NB4 (cell line): ENCODE measurements at regions not wholly inside any gene's neighbourhood (a gene's known extent, or its start where the extent isn't known, plus 50 kb on each side); places are given as distances from the start of the nearest gene placed in this dataset.

ENCODE experiments used
- DNase-seq: peaks from one replicate; pipeline ENCODE4 v3.0.0; 2010; ENCODE audit warnings: low read depth
- H3K4me3 ChIP-seq: one replicate; pipeline ENCODE4 v1.5.1; 2011; ENCODE audit warnings: mild to moderate bottlenecking, low read depth, low read length, moderate library complexity
- MAX ChIP-seq: IDR thresholded peaks from 2 replicates; pipeline ENCODE4 v1.6.1; 2011; ENCODE audit warnings: low read depth, low read length
- MYC ChIP-seq: IDR thresholded peaks from 2 replicates; pipeline ENCODE4 v1.6.1; 2011; ENCODE audit warnings: low read depth, low read length
- POLR2A ChIP-seq: IDR thresholded peaks from 2 replicates; pipeline ENCODE4 v1.6.1; 2011; ENCODE audit warnings: mild to moderate bottlenecking; ENCODE audit not compliant: insufficient read length; ENCODE audit errors: extremely low read depth
- TF ChIP-seq, protein P1 (sequence below): IDR thresholded peaks from one replicate; pipeline ENCODE4 v1.5.1; 2012; ENCODE audit warnings: low read depth, low read length

DNA sequence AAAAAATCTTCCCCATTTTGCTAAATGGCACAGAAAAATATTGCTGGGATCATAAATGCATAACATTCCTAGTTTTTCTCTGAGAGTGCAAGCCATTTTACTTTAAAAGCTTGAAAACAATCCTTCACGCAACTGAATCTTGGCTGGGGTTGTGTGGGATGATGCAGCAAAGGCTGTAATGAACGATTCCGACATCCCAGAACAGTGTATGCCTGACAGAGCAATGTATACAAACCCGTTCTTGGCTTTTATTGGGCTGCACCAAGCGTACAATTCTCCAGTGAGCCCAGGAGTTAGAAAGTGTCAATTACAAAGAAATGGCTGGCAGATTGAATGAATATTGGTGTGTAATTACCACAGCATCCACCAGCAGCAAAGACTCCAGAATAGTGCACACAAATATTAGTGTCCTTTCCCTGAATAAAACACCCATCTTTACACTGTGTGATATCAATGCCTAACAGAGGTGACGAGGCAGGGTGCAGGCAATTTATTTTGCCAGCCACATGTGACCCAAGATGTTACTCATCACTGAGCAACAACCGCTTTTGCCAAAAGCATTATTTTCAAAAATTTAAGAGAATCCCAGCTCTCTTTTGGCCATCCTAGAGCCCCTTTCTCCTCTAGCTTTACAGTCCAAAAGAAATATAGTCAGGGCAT, 578.6 kb upstream of the CHAC2 start:
- no peak overlapping the region for H3K4me3 ChIP-seq
- no peak for TF ChIP-seq POLR2A
- TF ChIP-seq, protein P1, sequence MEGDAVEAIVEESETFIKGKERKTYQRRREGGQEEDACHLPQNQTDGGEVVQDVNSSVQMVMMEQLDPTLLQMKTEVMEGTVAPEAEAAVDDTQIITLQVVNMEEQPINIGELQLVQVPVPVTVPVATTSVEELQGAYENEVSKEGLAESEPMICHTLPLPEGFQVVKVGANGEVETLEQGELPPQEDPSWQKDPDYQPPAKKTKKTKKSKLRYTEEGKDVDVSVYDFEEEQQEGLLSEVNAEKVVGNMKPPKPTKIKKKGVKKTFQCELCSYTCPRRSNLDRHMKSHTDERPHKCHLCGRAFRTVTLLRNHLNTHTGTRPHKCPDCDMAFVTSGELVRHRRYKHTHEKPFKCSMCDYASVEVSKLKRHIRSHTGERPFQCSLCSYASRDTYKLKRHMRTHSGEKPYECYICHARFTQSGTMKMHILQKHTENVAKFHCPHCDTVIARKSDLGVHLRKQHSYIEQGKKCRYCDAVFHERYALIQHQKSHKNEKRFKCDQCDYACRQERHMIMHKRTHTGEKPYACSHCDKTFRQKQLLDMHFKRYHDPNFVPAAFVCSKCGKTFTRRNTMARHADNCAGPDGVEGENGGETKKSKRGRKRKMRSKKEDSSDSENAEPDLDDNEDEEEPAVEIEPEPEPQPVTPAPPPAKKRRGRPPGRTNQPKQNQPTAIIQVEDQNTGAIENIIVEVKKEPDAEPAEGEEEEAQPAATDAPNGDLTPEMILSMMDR, result no peak
- no peak for TF ChIP-seq MYC
- TF ChIP-seq MAX, result no peak
- DNase-seq, result no peak

- no peak for DNase-seq
- H3K4me3 ChIP-seq, result no peak overlapping the region
- TF ChIP-seq POLR2A, result no peak
- TF ChIP-seq, protein P1, result no peak
- no peak for TF ChIP-seq MAX
- TF ChIP-seq MYC, result no peak
These were observed 584.0 kb upstream of the CHAC2 start for GRCh38 chr2:53183581-53183980.

DNA sequence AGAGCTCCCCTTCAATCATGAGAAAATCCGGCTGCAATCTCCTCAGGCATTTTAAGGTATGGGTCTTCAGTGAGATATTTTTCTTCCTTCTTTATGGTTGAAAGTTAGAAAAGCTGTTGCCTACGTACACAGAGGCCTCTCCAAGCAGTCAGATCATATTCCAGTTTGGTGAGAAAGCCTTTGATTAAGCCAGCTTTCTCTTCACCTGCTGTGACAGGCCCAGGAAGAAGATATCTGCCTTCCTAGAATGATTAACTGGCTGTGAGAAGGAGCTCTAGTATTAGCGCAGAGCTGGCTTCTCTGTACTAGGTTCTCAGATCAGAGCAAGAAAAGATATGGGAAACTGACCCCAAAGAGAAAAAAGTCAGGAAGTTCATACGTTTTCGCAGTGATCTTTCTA, 585.0 kb upstream of the CHAC2 start:
- no peak for DNase-seq
- TF ChIP-seq, protein P1, result no peak
- TF ChIP-seq POLR2A (no peak), MYC (no peak), MAX (no peak)
- H3K4me3 ChIP-seq, result no peak overlapping the region

DNA sequence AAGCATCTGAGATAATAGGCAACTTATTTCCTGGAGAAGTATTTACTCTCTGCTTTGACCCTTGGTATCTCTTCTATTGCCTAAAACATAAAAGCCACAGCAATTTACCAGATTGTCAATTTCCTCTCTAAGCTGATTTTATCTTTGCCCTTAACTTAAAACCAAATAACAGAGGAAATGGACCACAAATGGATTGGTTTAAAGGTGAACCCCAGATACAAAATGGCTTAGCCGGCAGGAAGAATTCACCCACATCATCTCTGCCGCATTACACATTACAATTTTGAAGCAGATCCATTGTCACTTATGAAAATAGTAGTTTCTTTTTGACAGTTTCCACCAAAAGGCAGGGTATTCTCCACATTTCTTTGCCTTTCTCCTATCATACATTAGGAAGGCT, 585.8 kb upstream of the CHAC2 start:
- TF ChIP-seq MAX, result no peak
- TF ChIP-seq POLR2A, result no peak
- TF ChIP-seq, protein P1, result no peak
- TF ChIP-seq MYC, result no peak
- no peak overlapping the region for H3K4me3 ChIP-seq
- DNase-seq, result no peak

DNA sequence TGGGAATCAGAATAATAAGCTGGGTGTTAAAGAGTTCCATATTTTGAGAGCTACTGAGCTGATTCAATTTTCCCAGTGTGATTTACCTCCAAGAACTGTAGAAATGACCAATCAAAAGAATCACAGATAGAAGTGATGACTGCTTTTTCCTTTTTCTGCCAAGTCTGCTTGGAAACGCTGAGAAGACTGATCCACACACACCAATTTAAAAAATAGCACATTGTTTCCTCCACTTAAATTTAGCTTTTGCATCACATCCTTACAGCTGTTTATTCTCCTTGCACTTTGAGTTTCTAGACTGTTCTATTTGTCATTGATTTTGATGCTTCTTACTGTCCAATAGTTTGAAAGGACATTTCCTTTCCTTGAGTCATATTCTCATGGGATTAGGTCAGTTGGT, 590.3 kb upstream of the CHAC2 start:
- DNase-seq, result no peak
- H3K4me3 ChIP-seq, result no peak overlapping the region
- no peak for TF ChIP-seq MAX
- TF ChIP-seq, protein P1, result no peak
- no peak for TF ChIP-seq MYC
- TF ChIP-seq POLR2A, result no peak

GRCh38 chr2:53174539-53174938, 593.1 kb upstream of the CHAC2 start:
- H3K4me3 ChIP-seq, result no peak overlapping the region
- DNase-seq, result no peak
- TF ChIP-seq POLR2A (no peak), MYC (no peak)
- TF ChIP-seq, protein P1, result no peak
